H1 (cell line): ENCODE measurements at regions not wholly inside any gene's neighbourhood (a gene's known extent, or its start where the extent isn't known, plus 50 kb on each side); places are given as distances from the start of the nearest gene placed in this dataset.

Experiments used
- BRCA1 ChIP-seq: IDR thresholded peaks from 2 replicates; pipeline ENCODE4 v1.6.1; 2012; ENCODE audit warnings: low read depth, low read length, improper control_type of control experiment
- CTBP2 ChIP-seq: IDR thresholded peaks from 2 replicates; pipeline ENCODE4 v1.7.0; 2011; ENCODE audit warnings: borderline replicate concordance, mild to moderate bottlenecking, moderate library complexity, mixed read lengths, low read length; ENCODE audit not compliant: insufficient read depth, insufficient read length
- EZH2 ChIP-seq: fragments of 200-600 bp; sonication (generic); IDR thresholded peaks from 2 replicates; pipeline ENCODE4 v1.7.1; 2012; ENCODE audit warnings: low read depth, mild to moderate bottlenecking, moderate library complexity, low read length, inconsistent platforms; ENCODE audit not compliant: severe bottlenecking
- HDAC6 ChIP-seq: IDR thresholded peaks from one replicate; pipeline ENCODE4 v1.7.1; 2012; ENCODE audit warnings: low read depth, mild to moderate bottlenecking, inconsistent platforms, low read length, moderate library complexity
- JUND ChIP-seq: IDR thresholded peaks from 2 replicates; pipeline ENCODE4 v1.6.1; 2011; ENCODE audit warnings: mild to moderate bottlenecking, improper control_type of control experiment, low read length
- PHF8 ChIP-seq: fragments of 200-600 bp; sonication (generic); conservative IDR thresholded peaks from 2 replicates; pipeline ENCODE4 v1.7.1; 2012; ENCODE audit warnings: low read depth, mild to moderate bottlenecking, inconsistent platforms, low read length, moderate library complexity
- RFX5 ChIP-seq: IDR thresholded peaks from 2 replicates; pipeline ENCODE4 v1.6.1; 2011; ENCODE audit warnings: low read depth, low read length, improper control_type of control experiment, borderline replicate concordance
- SIN3A ChIP-seq, 2 experiments: IDR thresholded peaks in 1 of 2; conservative IDR thresholded peaks in 1 of 2; 2 replicates each; pipeline ENCODE4 v1.6.1; 2011 to 2012; ENCODE audit warnings: low read length in 2 of 2, improper control_type of control experiment in 1 of 2, low read depth in 1 of 2, mild to moderate bottlenecking in 1 of 2
- SIRT6 ChIP-seq: IDR thresholded peaks from one replicate; pipeline ENCODE4 v1.7.1; 2012; ENCODE audit warnings: low read length, inconsistent platforms
- TEAD4 ChIP-seq: IDR thresholded peaks from 2 replicates; pipeline ENCODE4 v1.6.1; 2012; ENCODE audit warnings: low read depth, low read length, inconsistent platforms, mixed read lengths
- ZNF274 ChIP-seq: IDR thresholded peaks from 2 replicates; pipeline ENCODE4 v1.7.0; 2012; ENCODE audit warnings: low read length, borderline replicate concordance; ENCODE audit errors: extremely low read depth
- TF ChIP-seq, protein P1 (sequence below): fragments of 300-600 bp; sonication (generic); IDR thresholded peaks from 2 replicates; pipeline ENCODE4 v1.7.1; 2012; ENCODE audit warnings: low read length, moderate library complexity, mild to moderate bottlenecking, inconsistent platforms; ENCODE audit not compliant: insufficient replicate concordance

DNA sequence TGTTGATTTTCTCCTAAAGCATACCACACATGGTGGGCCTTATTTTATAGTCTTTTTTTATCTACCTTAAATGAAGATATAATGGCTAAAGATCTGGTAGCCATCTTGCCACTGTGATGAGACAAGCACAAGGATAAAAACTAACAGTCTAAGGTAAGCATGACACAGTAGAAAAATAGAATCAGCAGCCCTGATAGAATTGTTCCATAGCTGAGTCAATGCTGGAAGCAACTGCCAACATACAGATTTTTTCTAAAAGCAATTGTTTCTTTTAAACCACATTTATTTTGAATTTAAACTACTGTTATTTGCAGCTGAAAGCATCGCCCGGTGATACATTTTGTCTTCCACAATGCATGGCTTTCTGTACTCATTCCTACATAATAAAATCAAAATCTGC lies 1091.5 kb upstream of the CHAC2 start (continued):
- TF ChIP-seq, protein P1, sequence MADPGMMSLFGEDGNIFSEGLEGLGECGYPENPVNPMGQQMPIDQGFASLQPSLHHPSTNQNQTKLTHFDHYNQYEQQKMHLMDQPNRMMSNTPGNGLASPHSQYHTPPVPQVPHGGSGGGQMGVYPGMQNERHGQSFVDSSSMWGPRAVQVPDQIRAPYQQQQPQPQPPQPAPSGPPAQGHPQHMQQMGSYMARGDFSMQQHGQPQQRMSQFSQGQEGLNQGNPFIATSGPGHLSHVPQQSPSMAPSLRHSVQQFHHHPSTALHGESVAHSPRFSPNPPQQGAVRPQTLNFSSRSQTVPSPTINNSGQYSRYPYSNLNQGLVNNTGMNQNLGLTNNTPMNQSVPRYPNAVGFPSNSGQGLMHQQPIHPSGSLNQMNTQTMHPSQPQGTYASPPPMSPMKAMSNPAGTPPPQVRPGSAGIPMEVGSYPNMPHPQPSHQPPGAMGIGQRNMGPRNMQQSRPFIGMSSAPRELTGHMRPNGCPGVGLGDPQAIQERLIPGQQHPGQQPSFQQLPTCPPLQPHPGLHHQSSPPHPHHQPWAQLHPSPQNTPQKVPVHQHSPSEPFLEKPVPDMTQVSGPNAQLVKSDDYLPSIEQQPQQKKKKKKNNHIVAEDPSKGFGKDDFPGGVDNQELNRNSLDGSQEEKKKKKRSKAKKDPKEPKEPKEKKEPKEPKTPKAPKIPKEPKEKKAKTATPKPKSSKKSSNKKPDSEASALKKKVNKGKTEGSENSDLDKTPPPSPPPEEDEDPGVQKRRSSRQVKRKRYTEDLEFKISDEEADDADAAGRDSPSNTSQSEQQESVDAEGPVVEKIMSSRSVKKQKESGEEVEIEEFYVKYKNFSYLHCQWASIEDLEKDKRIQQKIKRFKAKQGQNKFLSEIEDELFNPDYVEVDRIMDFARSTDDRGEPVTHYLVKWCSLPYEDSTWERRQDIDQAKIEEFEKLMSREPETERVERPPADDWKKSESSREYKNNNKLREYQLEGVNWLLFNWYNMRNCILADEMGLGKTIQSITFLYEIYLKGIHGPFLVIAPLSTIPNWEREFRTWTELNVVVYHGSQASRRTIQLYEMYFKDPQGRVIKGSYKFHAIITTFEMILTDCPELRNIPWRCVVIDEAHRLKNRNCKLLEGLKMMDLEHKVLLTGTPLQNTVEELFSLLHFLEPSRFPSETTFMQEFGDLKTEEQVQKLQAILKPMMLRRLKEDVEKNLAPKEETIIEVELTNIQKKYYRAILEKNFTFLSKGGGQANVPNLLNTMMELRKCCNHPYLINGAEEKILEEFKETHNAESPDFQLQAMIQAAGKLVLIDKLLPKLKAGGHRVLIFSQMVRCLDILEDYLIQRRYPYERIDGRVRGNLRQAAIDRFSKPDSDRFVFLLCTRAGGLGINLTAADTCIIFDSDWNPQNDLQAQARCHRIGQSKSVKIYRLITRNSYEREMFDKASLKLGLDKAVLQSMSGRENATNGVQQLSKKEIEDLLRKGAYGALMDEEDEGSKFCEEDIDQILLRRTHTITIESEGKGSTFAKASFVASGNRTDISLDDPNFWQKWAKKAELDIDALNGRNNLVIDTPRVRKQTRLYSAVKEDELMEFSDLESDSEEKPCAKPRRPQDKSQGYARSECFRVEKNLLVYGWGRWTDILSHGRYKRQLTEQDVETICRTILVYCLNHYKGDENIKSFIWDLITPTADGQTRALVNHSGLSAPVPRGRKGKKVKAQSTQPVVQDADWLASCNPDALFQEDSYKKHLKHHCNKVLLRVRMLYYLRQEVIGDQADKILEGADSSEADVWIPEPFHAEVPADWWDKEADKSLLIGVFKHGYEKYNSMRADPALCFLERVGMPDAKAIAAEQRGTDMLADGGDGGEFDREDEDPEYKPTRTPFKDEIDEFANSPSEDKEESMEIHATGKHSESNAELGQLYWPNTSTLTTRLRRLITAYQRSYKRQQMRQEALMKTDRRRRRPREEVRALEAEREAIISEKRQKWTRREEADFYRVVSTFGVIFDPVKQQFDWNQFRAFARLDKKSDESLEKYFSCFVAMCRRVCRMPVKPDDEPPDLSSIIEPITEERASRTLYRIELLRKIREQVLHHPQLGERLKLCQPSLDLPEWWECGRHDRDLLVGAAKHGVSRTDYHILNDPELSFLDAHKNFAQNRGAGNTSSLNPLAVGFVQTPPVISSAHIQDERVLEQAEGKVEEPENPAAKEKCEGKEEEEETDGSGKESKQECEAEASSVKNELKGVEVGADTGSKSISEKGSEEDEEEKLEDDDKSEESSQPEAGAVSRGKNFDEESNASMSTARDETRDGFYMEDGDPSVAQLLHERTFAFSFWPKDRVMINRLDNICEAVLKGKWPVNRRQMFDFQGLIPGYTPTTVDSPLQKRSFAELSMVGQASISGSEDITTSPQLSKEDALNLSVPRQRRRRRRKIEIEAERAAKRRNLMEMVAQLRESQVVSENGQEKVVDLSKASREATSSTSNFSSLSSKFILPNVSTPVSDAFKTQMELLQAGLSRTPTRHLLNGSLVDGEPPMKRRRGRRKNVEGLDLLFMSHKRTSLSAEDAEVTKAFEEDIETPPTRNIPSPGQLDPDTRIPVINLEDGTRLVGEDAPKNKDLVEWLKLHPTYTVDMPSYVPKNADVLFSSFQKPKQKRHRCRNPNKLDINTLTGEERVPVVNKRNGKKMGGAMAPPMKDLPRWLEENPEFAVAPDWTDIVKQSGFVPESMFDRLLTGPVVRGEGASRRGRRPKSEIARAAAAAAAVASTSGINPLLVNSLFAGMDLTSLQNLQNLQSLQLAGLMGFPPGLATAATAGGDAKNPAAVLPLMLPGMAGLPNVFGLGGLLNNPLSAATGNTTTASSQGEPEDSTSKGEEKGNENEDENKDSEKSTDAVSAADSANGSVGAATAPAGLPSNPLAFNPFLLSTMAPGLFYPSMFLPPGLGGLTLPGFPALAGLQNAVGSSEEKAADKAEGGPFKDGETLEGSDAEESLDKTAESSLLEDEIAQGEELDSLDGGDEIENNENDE, result no peak
- TF ChIP-seq EZH2 (no peak), HDAC6 (no peak), ZNF274 (no peak), SIN3A (conservative IDR thresholded peaks at IDR 0.05 in 1 of 2, IDR thresholded peaks at IDR 0.05 in 1 of 2; ENCODE audit: low read depth in 1 of 2, low read length in 2 of 2) (no peak), JUND (no peak), RFX5 (no peak), TEAD4 (no peak), BRCA1 (no peak), CTBP2 (no peak), SIRT6 (no peak), PHF8 (no peak)
